SK-N-SH (cell line): ENCODE measurements at regions not wholly inside any gene's neighbourhood (a gene's known extent, or its start where the extent isn't known, plus 50 kb on each side); places are given as distances from the start of the nearest gene placed in this dataset.

Source experiments
- CTCF ChIA-PET: fragments of 300-600, 350-600 bp; formaldehyde crosslinking; extraction: SDS; loops from one replicate; lab custom pipeline; 2021; lab: Yijun Ruan, JAX
- POLR2A ChIA-PET: fragments of 350-600 bp; sonication (Branson Sonifier 250); formaldehyde crosslinking; extraction: SDS; loops from one replicate; lab custom pipeline; 2020; ENCODE audit warnings: antibody characterized with exemption, inconsistent platforms; lab: Yijun Ruan, JAX
- DNase-seq: peaks from one replicate; pipeline ENCODE4 v3.0.0; 2012
- H2AFZ ChIP-seq: fragments of 200-600 bp; sonication (generic); 2 replicates; pipeline ENCODE4 v1.8.1; 2016; ENCODE audit warnings: antibody characterized with exemption, mild to moderate bottlenecking, low read depth
- H3F3A ChIP-seq: fragments of 200-600 bp; sonication (generic); replicated peaks from 2 replicates; pipeline ENCODE3; 2016; ENCODE audit warnings: antibody characterized with exemption, mild to moderate bottlenecking; ENCODE audit not compliant: insufficient read depth
- H3K27ac ChIP-seq, 2 experiments: fragments of 200-500 bp in 1 of 2; fragments of 200-600 bp in 1 of 2; sonication (Bioruptor generic) in 1 of 2; sonication (generic), shearing (Covaris generic) in 1 of 2; 2 replicates each; pipeline versions ENCODE4 v1.5.1 to v1.6.1; 2014 to 2016; ENCODE audit warnings: low read depth in 2 of 2, inconsistent platforms in 1 of 2, low read length in 1 of 2, mild to moderate bottlenecking in 1 of 2, mixed read lengths in 1 of 2
- H3K27me3 ChIP-seq: fragments of 200-600 bp; sonication (generic), shearing (Covaris generic); 2 replicates; pipeline ENCODE4 v1.6.1; 2016; ENCODE audit warnings: mixed run types; ENCODE audit not compliant: insufficient read depth
- H3K36me3 ChIP-seq, 2 experiments: fragments of 200-500 bp in 1 of 2; fragments of 200-600 bp in 1 of 2; sonication (Bioruptor generic) in 1 of 2; sonication (generic) in 1 of 2; replicated peaks in 1 of 2; 2 replicates each; pipeline versions ENCODE3 to v1.5.1; 2014 to 2016; ENCODE audit warnings: low read length in 1 of 2, mild to moderate bottlenecking in 1 of 2; ENCODE audit not compliant: insufficient read depth in 2 of 2, control insufficient read depth in 1 of 2
- H3K4me1 ChIP-seq, 2 experiments: fragments of 200-500 bp in 1 of 2; fragments of 200-600 bp in 1 of 2; sonication (Bioruptor generic) in 1 of 2; sonication (generic), shearing (Covaris generic) in 1 of 2; 2 replicates each; pipeline versions ENCODE4 v1.5.1 to v1.6.1; 2014 to 2016; ENCODE audit warnings: low read depth in 1 of 2, low read length in 1 of 2, mixed run types in 1 of 2; ENCODE audit not compliant: insufficient read depth in 2 of 2, control insufficient read depth in 1 of 2
- H3K4me2 ChIP-seq: fragments of 200-600 bp; sonication (generic), shearing (Covaris generic); 2 replicates; pipeline ENCODE4 v1.6.1; 2017; ENCODE audit warnings: mixed run types
- H3K4me3 ChIP-seq, 2 experiments: fragments of 200-500 bp in 1 of 2; fragments of 200-600 bp in 1 of 2; sonication (Bioruptor generic) in 1 of 2; sonication (generic), shearing (Covaris generic) in 1 of 2; 2 replicates each; pipeline versions ENCODE4 v1.5.1 to v1.8.1; 2014 to 2016; ENCODE audit warnings: low read depth in 2 of 2, inconsistent platforms in 1 of 2, low read length in 1 of 2, mild to moderate bottlenecking in 1 of 2, mixed read lengths in 1 of 2, moderate library complexity in 1 of 2
- H3K79me2 ChIP-seq: fragments of 200-600 bp; sonication (generic); 2 replicates; pipeline ENCODE4 v1.8.1; 2017; ENCODE audit warnings: mild to moderate bottlenecking; ENCODE audit not compliant: insufficient read depth
- H3K9ac ChIP-seq: fragments of 200-600 bp; sonication (generic); 2 replicates; pipeline ENCODE4 v1.6.1; 2017; ENCODE audit warnings: mixed run types
- H3K9me2 ChIP-seq: fragments of 200-600 bp; sonication (generic); 2 replicates; pipeline ENCODE4 v1.6.1; 2017; ENCODE audit warnings: mixed run types
- H3K9me3 ChIP-seq: fragments of 200-600 bp; sonication (generic); 2 replicates; pipeline ENCODE4 v1.6.1; 2017; ENCODE audit warnings: mixed run types, mild to moderate bottlenecking, moderate library complexity
- H4K20me1 ChIP-seq: fragments of 200-600 bp; sonication (generic); 2 replicates; pipeline ENCODE4 v1.6.1; 2017; ENCODE audit warnings: mild to moderate bottlenecking, mixed run types; ENCODE audit not compliant: insufficient read depth
- CHD2 ChIP-seq: fragments of 150-350 bp; IDR thresholded peaks from 2 replicates; pipeline ENCODE4 v1.6.1; 2018; ENCODE audit warnings: low read length; ENCODE audit not compliant: partially characterized antibody
- GABPA ChIP-seq: IDR thresholded peaks from 2 replicates; pipeline ENCODE4 v1.4.0; 2012; ENCODE audit warnings: low read depth, mild to moderate bottlenecking
- GATA2 ChIP-seq: sonication (generic); formaldehyde crosslinking; IDR thresholded peaks from 2 replicates; pipeline ENCODE4 v1.5.0; 2020; ENCODE audit warnings: mild to moderate bottlenecking, missing genetic modification reagents
- IRF3 ChIP-seq: fragments of 150-350 bp; IDR thresholded peaks from 2 replicates; pipeline ENCODE4 v1.6.1; 2016; ENCODE audit warnings: mild to moderate bottlenecking, low read depth, low read length
- MXI1 ChIP-seq: IDR thresholded peaks from 2 replicates; pipeline ENCODE4 v1.6.1; 2012; ENCODE audit warnings: mild to moderate bottlenecking, low read depth, low read length, improper control_type of control experiment
- NFIC ChIP-seq: IDR thresholded peaks from 2 replicates; pipeline ENCODE4 v1.4.0; 2012; ENCODE audit warnings: borderline replicate concordance
- NRF1 ChIP-seq: IDR thresholded peaks from 2 replicates; pipeline ENCODE4 v1.6.1; 2012; ENCODE audit warnings: low read depth, mild to moderate bottlenecking, low read length
- PBX3 ChIP-seq: IDR thresholded peaks from 2 replicates; pipeline ENCODE4; 2012
- POLR2AphosphoS5 ChIP-seq: IDR thresholded peaks from 2 replicates; pipeline ENCODE4 v1.6.1; 2012; ENCODE audit warnings: low read depth, low read length
- RAD21 ChIP-seq: IDR thresholded peaks from 2 replicates; pipeline ENCODE4 v1.6.1; 2012; ENCODE audit warnings: mild to moderate bottlenecking, low read length
- RCOR1 ChIP-seq: fragments of 150-350 bp; IDR thresholded peaks from 2 replicates; pipeline ENCODE4 v1.6.1; 2017; ENCODE audit warnings: antibody characterized with exemption, low read length
- RFX5 ChIP-seq: IDR thresholded peaks from 2 replicates; pipeline ENCODE4 v1.6.1; 2012; ENCODE audit warnings: mild to moderate bottlenecking, improper control_type of control experiment, low read length
- RXRA ChIP-seq: IDR thresholded peaks from 2 replicates; pipeline ENCODE4 v1.4.0; 2012; ENCODE audit warnings: low read depth, mild to moderate bottlenecking, borderline replicate concordance
- SIN3A ChIP-seq: IDR thresholded peaks from 2 replicates; pipeline ENCODE4 v1.6.1; 2012; ENCODE audit warnings: low read depth, mild to moderate bottlenecking, low read length, moderate library complexity, borderline replicate concordance
- SMC3 ChIP-seq: IDR thresholded peaks from 2 replicates; pipeline ENCODE4 v1.6.1; 2012; ENCODE audit warnings: low read depth, low read length, improper control_type of control experiment
- TAF1 ChIP-seq: IDR thresholded peaks from 2 replicates; pipeline ENCODE4 v1.6.1; 2012; ENCODE audit warnings: low read depth, mild to moderate bottlenecking, low read length, moderate library complexity, borderline replicate concordance
- TCF12 ChIP-seq: IDR thresholded peaks from 2 replicates; pipeline ENCODE4 v1.4.0; 2012
- USF1 ChIP-seq: IDR thresholded peaks from 2 replicates; pipeline ENCODE4 v1.4.0; 2012; ENCODE audit warnings: low read depth, borderline replicate concordance
- USF2 ChIP-seq: fragments of 150-350 bp; IDR thresholded peaks from 2 replicates; pipeline ENCODE4 v1.6.1; 2017; ENCODE audit warnings: antibody characterized with exemption, low read length, low read depth, borderline replicate concordance
- ZBTB33 ChIP-seq: IDR thresholded peaks from 2 replicates; pipeline ENCODE4 v1.4.0; 2012; ENCODE audit warnings: low read depth, borderline replicate concordance
- WGBS: methylation state at CpG from one replicate; pipeline ENCODE4 v1.1.6; 2017; ENCODE audit warnings: low lambda C conversion rate; 5-methylcytosine and 5-hydroxymethylcytosine counted together

- Histone ChIP-seq H3K79me2 (no peaks in the 10 kb centered on the region), H3K9ac (no peak overlapping the region), H3K9me2 (no peaks in the 10 kb centered on the region), H3F3A (no peaks in the 10 kb centered on the region), H3K4me2 (no peak overlapping the region), H3K9me3 (no peaks in the 10 kb centered on the region), H3K36me3 (no peaks in the 10 kb centered on the region), H3K4me3 (no peak overlapping the region), H3K4me1 (peaks cover 0 to 4% of the 10 kb centered on the region in 2 experiments; a peak in 1 of 4 replicates), H2AFZ (no peak overlapping the region), H3K27me3 (no peaks in the 10 kb centered on the region), H4K20me1 (no peaks in the 10 kb centered on the region), H3K27ac (no peak overlapping the region)
- no peak for DNase-seq
- ChIA-PET POLR2A (no interaction called here), CTCF (interaction anchor here (0.6 to 7.7 kb wide), 6 partner anchors 11 to 277 kb away, joined by 3 to 50 read pairs (median 6); no protein-coding TSS in a partner anchor)
- WGBS: 41% methylated on average over 1 of the region's 1 CpG
- TF ChIP-seq GABPA (no peak), MXI1 (no peak), RCOR1 (no peak), RAD21 (no peak), TCF12 (peak; percentile 22; the same call in 1 of the 2 replicates), SMC3 (no peak), RXRA (no peak), ZBTB33 (no peak), CHD2 (no peak), PBX3 (peak; percentile 76)
Measured at GRCh38 chr4:100009490-100009889, 59.4 kb upstream of the H2AZ1 start.

GRCh38 chr4:100008048-100008447 is 58.0 kb upstream of the H2AZ1 start:
- no peak for TF ChIP-seq NFIC
- TF ChIP-seq GATA2: no peak
- TF ChIP-seq SIN3A: no peak
- TF ChIP-seq RFX5: no peak
- TF ChIP-seq MXI1: no peak
- TF ChIP-seq USF2: no peak
- TF ChIP-seq GABPA: no peak
- no peak for TF ChIP-seq IRF3
- TF ChIP-seq TAF1: no peak
- TF ChIP-seq NRF1: no peak
- TF ChIP-seq POLR2AphosphoS5: no peak
- no peak for TF ChIP-seq CHD2
- no peak for TF ChIP-seq USF1
- no peak for TF ChIP-seq PBX3
- no peak for TF ChIP-seq RAD21

More at GRCh38 chr4:100008048-100008447, 58.0 kb upstream of the H2AZ1 start:
- Histone ChIP-seq H3K4me3 (no peak overlapping the region), H3K27me3 (no peaks in the 10 kb centered on the region), H3F3A (no peaks in the 10 kb centered on the region), H3K4me1 (peaks cover 0 to 4% of the 10 kb centered on the region in 2 experiments; a peak in 1 of 4 replicates), H3K9me2 (no peaks in the 10 kb centered on the region), H3K36me3 (no peaks in the 10 kb centered on the region), H3K9me3 (no peaks in the 10 kb centered on the region), H3K79me2 (no peaks in the 10 kb centered on the region), H2AFZ (no peak overlapping the region), H3K4me2 (no peak overlapping the region), H3K9ac (no peak overlapping the region), H4K20me1 (no peaks in the 10 kb centered on the region), H3K27ac (peak overlapping the region in 1 of 2 experiments; percentile 34; a peak in 1 of 4 replicates)
- WGBS: 65% methylated on average over 1 of the region's 1 CpG
- ChIA-PET CTCF (interaction anchor here (1.3 to 7.7 kb wide), 2 partner anchors 9 to 88 kb away, joined by 8 to 50 read pairs; no protein-coding TSS in a partner anchor), POLR2A (no interaction called here)
- no peak for DNase-seq
